Non-pigmented ciliary epithelial cell (primary cell): ENCODE measurements at regions not wholly inside any gene's neighbourhood (a gene's known extent, or its start where the extent isn't known, plus 50 kb on each side); places are given as distances from the start of the nearest gene placed in this dataset.
"Not testable (repeated sequence)": the region's sequence is repeated elsewhere in the genome, so short reads cannot be mapped to it uniquely, and the experiment has no call there.

Experiments used
- DNase-seq: peaks from one replicate; pipeline ENCODE4 v3.0.0-alpha.2; 2010; ENCODE audit warnings: low read depth

DNA sequence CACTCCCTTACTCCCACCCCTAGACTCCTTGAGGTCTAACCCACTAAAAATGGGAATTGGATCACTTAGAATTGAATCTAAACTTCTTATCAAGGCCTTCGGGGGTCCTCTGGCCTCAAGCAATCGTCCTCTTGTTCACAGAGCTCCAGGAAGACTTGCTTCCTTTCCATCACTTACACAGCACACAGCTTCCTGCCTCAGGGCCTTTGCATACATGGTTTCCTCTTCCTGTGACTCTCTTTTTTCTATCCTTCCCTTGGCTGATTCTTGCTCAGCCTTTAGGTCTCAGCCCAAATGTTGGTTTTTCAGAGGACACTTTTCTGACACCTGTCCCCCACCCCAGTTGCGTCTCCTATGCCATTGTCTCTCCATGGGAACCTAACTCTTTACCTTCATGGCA lies 50.0 kb upstream of the ALDH1B1 start:
- DNase-seq: no peak

DNA sequence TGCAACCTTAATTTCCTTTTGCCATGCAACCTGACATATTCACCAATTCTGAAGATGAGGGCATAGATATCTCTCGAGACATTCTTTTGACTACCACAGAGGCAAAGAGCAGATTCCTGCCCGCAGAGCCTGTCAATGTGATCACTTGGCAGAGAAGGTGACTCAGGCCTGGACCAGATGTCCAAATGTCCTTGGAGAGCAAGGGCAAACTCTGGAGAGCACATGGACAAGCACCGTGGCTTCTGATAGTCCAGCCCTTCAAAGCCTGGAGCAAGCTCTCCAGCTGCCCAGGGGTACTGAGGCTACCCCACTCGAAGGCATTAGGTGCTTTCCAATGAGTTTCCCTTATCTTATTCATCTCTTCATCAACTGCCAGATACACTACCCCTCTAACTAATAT lies 50.4 kb upstream of the ALDH1B1 start:
- DNase-seq: no peak

DNA sequence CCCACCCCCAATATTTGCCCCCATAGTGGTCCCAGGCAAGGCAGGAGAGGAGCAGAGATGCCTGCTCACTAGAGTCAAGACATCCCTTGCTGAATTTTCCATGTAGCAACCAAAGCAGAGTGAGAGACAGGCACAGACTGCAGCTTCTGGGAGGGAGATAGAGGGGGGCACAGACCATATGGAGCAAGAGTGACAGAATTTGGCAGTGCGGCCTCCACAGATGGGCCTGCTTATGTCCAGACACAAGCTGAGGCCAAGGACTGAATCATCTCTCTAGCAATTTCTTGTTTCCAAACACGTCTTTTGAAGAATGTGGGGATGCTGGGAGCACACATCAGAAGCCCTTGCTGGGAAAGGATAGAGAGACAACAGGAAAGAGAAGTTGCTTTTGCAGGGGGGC lies 53.0 kb upstream of the ALDH1B1 start:
- no peak for DNase-seq

DNA sequence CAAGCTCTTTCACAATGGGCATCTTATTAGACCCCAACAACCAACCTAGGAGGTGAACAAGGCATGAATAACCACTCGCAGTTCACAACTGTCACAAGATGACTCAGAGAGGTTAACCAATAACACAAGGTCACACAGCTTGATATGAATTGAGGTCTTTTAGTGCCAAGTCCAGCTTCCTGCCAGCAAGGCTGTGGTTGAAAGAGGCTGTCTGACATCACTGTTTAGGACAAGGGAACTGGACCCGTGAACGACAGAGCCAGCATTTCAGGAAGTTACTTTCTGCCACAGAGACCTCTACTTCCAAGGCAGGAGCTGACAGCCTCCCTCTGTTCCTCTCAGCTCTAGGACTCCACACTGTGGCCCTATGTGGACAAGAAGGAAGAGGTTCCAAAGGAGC lies 53.4 kb upstream of the ALDH1B1 start:
- DNase-seq: no peak

DNA sequence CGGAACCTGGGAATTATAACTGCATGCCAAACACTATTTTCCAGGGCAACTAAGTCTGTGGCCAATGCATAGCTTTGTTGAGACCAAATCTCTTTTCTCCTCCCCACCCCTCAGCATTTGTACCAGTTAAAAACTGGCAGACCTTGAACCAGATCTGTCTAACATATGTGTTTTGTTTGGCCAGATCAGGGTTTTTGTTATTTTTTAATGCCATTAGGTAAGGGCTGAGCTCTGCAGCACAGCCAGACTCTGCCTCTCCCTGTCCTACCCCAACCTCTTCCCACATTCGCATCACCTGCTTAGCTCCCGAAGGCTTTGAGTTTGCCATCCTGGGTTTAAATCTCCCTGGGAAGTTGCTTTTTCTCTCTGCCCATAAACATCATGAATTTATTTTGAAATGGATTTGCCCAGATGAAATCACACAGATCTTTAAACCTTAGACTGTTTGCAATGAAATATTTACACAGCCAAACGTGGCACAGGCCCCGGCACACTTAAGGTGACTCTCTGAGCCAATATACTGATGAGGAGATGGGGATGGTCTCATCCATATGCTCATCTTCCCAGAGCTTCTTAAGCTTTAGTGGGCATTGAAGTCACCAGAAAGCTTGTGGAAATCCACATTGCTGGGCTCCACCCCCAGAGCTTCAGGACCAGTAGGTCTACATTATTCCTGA lies 54.0 kb upstream of the ALDH1B1 start:
- DNase-seq: no peak

DNA sequence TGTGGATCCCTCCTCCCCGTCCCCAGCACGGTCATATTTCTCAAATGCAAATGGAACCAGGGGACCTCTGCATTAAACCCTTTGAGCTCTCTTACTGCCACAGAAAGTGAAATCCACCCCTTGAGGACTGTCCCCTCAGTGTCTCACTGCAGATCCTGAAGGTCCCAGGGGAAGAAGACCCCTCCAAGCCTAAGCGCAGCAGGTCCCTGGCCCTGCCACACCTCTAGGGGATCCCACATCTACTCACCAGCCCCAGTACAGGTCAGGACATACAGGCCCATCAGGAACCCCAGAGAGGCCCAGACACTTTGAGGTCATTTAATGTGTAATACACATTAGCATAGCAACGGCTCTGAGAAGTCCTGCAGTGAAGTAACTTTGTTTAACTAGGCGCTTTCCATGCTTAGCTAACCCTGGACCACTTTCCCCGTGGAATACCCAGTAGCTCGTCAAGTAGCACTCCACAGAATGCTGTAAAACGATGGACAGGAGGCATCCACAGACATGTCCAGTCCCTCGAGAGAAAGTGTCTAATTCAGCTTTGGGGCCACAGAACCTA lies 54.7 kb upstream of the ALDH1B1 start:
- no peak for DNase-seq

DNA sequence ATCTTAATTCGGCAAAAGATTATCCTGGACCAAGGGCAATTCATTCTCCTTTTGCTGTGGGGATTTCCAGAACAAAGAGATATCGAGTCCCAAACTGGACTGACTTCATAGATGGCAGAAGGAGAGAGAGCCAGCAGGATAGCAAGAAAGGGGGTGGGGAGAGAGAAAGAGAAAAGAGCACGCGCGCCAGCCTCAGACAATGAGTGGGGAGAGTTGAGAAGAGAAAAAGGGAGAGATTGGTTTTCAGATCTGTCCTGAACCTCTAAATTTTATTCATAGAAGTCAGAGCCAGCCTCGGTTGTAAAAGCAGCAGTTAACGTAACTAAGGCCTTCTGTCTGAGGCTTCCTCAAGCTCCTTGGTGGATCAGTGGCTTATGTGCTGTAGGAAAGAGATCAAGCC lies 55.3 kb upstream of the ALDH1B1 start:
- DNase-seq: no peak

DNA sequence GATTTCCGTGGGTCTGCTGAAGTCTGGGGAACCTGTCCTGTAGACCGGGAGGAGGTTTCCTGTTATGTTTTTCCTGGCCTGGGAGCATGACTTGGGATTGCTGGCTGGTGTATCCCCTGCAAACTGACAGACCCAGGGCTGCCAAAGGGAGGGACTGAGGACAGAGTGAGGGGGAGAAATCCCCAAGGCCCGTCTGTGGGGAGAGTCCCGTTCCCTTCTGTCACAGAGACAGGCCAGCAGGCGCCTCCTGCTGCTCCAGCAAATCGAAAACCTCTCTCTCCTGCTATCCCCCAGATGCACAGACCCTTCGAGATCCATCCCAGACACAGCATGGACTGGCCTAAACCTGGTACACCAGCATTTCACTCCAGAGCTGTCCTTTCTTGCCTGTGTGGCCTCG lies 56.2 kb upstream of the ALDH1B1 start:
- no peak for DNase-seq

DNA sequence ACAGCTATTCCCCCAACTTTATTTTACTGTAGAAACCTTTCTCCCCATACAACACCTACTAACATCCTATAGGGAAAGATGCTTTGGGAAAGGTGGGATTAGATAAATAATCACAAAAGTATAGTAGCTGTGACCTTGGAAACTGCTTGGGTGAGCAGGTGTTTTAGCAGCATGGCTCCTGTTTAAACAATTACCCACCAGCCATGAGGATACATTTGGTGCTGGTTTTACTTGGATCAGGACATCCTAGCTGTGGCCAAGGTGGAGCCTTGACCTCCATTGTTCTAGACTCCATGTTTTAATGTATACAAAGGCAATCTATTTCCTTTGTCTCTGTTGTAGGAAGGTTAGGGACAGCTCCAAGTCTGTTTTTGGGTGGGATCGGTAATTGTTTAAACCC lies 56.8 kb upstream of the ALDH1B1 start:
- DNase-seq: no peak

DNA sequence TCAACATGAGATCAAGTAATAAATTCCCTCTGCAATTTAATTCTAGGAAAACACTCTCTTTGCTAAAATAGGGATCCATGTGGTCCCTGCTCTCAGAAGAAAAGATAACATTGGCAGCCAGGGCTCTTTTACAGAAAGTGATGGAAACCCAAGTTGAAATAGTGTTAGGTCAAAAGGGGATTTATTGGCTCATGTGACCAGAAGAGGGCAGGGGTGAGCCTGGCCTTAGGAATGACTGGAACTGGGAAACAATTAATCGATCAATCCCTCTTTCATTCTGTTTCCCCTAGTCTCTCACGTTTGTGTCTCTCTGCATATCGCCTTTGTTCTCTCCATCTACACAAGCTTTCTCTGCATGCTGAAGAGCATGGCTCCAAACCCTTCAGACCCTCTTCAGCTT lies 58.3 kb upstream of the ALDH1B1 start:
- no peak for DNase-seq

DNA sequence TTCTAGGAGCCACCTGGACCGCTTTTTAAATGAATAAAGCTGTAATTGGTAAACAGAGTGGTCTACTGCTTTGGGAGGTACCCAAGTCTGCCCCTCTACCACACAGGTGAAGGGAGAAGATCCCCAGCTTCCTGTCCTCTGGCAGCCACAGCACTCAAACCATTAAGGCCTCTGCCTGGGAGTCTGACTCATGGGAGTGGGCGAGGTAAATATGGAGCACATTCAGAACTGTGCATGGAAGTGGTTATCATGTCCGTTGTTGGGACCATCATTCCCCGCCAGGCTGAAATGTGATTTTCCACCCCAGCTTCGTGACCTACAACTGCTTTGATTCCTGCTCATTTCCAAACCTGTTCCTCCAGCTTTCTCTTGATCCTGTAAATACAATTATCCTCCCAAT lies 59.5 kb upstream of the ALDH1B1 start:
- no peak for DNase-seq

DNA sequence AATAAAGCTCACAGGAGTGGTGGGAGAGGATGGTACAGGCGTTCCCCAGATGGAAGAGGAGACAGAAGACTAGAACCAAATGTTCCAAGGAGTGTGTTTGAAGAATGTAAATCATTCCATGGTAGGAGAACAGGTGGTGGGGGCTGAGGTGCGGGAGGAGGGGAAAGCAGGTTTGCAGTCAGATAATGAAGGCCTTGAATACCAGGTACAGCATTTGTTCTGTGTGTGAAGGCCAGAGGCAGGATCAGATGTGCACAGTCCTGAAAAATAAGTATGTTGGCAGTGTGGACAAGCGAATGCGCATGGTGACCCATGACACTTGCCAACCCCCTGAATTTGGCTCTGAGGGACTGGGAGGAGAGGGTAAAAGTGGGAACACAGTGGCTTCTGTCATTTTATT lies 59.9 kb upstream of the ALDH1B1 start:
- DNase-seq: no peak

DNA sequence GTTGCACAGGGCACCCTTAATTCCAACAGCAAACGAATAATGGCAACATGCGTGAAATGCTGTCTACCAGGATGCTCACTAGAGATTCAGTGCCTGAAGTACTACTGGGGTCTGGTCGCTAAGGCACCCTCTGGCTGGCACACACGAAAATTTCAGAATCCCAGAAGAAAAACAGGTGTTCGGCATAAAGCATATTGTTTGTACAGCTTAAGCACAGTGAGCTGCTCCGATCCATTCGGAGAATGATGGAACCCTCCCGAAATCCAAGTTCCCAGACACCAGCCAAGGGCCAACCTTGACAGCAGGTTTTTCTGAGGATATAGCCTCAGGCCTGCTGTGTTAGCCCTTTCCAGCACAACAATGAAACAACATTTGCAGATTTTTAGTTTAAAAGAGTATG lies 61.4 kb upstream of the ALDH1B1 start:
- no peak for DNase-seq

DNA sequence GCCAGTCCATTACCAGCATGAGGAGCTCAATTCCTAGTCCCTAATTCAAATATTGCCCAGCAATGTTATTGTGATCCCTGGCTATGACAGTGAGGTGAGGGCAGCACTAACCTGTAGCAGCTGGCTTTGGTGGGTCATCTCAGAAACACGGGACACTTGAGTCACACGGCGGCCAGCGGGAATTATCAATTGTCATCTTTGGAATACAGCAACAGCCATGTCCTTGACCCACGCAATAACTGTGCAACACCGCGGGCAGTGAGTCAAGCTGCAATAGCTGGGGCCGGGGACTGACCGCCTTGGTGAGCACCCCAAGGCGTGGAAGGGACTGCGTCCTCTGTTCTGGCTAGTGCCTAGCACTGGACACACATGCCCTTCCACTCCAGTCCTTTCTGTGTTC lies 62.5 kb upstream of the ALDH1B1 start:
- DNase-seq: no peak

DNA sequence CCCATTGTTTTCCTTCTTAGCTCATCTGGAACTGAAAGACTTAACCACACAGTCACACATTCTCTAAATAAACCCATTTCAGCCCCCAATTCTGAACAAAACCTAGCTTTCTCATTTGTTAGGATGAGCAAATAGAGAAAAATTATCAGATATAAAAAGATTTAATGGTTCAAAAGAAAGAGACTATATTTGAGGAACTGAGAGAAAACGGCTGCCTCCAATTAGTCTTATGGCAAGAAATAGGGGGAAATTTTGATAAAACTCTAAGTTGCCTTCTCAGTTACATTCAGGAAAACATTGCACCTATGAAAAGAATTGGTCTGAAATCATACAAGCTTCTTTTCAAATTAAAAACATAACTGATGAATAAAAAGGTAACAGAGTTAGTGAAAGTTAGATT lies 63.7 kb upstream of the ALDH1B1 start:
- no peak for DNase-seq

DNA sequence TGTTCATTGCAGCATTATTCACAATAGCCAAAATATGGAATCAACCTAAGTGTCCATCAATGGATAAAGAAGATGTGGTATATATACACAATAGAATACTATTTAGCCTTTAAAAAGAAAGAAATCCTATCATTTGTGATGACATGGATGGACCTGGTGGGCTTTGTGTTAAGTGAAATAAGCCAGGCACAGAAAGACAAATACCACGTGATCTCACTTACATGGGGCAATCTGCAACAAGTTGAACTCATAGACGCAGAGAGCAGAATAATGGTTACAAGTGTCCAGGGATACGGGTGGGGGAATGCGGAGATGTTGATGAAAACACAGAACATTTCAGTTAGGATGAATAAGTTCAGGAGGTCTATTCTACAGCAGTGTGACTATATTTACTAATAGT lies 66.4 kb upstream of the ALDH1B1 start:
- DNase-seq: no peak

DNA sequence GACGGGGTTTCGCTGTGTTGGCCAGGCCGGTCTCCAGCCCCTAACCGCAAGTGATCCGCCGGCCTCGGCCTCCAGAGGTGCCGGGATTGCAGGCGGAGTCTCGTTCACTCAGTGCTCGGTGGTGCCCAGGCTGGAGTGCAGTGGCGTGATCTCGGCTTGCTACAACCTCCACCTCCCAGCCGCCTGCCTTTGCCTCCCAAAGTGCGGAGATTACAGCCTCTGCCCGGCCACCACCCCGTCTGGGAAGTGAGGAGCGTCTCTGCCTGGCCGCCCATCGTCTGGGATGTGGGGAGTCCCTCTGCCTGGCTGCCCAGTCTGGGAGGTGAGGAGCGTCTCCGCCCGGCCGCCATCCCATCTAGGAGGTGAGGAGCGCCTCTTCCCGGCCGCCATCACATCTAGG lies 68.3 kb upstream of the ALDH1B1 start:
- DNase-seq: not testable (repeated sequence)

DNA sequence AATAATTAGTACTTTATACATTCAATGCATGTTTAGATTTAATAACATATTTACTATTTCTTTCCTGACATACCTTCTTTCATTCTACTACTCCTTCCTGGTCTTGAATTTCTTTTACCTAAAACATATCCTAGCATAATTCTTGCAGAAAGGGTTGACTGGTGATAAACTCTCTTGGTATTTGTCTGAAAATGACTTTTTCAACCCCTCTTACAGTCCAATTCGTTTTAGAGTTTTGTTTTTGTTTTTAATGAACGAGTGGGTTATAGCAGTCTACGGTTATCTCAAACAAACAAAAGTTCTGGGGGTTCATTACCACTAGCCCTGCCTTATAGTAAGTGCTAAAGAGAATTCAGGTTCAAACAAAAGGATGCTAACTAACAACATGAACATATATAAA lies 69.6 kb upstream of the ALDH1B1 start:
- no peak for DNase-seq

DNA sequence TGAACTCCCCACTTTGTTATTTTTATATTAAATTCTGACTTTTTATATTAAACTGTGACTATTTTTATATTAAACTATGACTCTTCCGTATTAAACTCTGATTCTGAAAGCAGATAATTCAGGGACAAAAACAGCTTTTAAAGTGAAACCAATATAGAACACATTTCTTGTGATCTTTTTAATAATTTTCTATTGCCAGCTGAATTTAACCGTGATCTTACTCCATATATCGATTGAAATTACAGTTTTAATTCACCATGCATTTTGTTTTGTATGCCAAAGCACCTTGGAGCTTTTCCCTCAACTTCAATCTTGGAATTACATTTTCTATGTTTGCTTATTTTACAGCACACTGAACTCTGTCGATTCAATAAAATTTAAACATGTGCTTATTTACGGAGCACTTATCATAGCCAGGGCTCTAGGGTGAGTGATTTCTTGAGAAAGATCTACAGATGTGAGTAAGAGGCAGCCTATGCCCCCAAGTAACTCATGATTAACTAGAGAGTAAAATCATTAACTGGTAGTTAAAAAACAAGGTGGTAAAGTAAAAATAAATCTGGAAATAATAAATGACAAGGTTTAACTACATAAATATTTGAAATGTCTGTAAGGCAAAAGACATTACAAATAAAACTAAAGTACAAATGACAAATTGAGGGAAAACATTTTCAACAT lies 72.9 kb upstream of the ALDH1B1 start:
- no peak for DNase-seq

DNA sequence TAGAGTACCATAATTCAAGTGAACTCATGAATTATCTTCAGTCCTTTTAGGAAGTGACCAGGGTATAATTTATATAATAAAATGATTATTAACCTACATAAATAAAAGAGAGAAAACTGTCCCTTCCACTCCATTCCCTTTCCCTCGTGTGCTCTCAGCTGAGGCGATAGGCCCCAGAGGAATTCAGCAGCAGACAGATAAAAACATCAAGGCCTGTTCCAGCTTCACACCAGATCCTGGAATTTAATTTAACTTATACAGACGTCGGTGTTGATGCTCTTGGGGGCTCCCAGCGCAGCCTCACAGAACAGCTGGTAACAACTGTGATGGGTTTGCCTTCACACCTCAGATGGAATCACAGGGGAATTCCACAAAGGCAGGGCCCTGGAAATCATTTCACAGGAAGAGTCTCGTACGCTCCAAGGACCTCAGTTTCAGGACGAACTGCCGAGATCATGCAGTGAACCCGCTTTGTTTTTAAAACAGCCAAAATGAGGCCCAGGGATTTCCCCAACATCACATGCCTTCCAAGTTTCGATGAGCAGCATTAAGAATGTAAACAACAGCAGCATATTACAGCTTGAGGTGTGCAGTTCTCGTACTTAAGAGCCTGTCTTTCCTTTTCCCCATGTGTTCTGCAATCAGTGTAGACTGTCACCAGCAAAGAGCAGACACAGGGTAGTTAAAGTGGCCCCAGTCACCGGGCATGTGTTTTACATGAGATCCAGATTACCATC lies 73.6 kb upstream of the ALDH1B1 start:
- DNase-seq: no peak

DNA sequence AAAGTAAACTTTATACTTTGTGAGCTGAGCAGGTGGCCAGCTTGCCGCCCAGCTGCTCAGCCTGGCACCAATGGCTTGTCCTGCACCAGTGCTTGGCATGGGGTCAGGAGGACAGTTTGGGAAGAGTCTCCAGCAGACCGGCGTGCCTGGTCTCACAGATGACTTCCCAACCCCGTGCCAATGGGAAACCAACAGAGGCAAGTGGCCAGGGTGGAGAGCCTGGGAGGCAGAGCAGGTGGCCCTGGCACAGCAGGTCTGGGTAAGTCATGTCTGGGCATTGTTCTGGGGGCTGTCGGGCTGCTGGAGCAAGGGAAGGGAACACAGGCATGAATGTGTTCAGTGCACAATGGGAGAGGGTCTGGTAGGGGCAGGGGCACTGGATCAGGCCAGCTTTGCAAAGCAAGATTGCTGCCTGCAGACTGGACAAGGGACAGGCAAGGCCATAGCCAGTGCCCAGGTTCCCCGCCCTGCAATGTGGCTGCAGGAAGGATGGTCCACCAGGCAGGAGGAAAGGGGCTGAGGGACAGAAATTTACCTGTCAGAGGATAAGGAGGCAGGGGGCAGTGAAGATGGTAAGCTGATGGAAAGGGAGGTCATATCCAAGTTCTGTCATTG lies 76.2 kb upstream of the ALDH1B1 start:
- DNase-seq: no peak

DNA sequence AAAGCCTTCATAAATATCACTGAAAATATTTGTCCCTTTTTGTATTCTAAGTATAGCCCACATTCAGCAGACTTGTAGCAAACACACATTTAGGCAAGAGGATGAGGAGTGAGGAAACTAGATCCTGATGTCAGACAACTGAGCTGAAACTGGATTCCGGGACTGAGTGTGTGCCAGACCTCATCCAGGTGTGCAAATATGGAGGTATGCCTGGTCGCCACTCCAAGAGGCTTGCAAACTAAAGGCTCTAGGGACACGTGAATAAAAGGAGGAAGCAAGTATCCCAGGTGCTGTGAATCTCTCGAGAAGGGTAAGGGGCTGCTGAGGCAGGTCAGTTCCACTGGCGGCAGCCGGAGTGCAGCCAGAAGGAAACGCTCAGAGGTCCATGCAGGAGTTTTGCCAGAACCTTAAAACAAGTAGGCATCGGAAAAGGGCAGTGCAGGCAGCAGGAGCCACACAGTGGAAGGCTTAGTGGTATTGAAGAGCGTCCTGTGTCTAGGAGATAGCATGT lies 77.4 kb upstream of the ALDH1B1 start:
- no peak for DNase-seq

DNA sequence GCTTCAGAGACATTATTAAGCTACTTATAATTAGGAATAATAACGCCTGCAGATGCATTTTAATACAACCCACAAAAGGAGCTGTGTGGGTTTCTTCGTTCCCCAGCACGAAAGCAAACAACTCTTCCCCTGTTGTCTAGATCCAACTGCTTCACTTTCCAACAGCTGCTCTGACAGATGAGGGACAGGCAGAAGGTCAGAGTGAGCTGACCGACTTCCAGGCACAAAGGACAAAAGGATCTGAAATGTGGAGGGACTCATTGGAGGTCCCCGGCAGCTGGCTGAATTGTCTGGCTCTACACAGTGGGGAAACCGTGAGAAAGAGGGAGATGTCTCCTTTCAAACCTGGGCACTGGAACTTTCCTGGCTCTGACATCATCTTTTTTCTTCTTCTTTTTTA lies 79.1 kb upstream of the ALDH1B1 start:
- DNase-seq: no peak
